ES-I3 (cell line): ENCODE measurements at regions not wholly inside any gene's neighbourhood (a gene's known extent, or its start where the extent isn't known, plus 50 kb on each side); places are given as distances from the start of the nearest gene placed in this dataset.

Experiments
- H3K36me3 ChIP-seq: 2 replicates; pipeline ENCODE4 v1.6.1; 2013; ENCODE audit warnings: mild to moderate bottlenecking, low read length, control low read depth, moderate library complexity; ENCODE audit not compliant: insufficient read depth
- H3K4me1 ChIP-seq: 2 replicates; pipeline ENCODE4 v1.6.1; 2013; ENCODE audit warnings: mild to moderate bottlenecking, control low read depth, low read length; ENCODE audit not compliant: insufficient read depth
- H3K9ac ChIP-seq: 2 replicates; pipeline ENCODE4 v1.6.1; 2013; ENCODE audit warnings: low read depth, mild to moderate bottlenecking, low read length, moderate library complexity
- H3K9me3 ChIP-seq: 2 replicates; pipeline ENCODE4 v1.6.1; 2013; ENCODE audit warnings: mild to moderate bottlenecking, low read length, moderate library complexity; ENCODE audit not compliant: control insufficient read depth, insufficient read depth

DNA sequence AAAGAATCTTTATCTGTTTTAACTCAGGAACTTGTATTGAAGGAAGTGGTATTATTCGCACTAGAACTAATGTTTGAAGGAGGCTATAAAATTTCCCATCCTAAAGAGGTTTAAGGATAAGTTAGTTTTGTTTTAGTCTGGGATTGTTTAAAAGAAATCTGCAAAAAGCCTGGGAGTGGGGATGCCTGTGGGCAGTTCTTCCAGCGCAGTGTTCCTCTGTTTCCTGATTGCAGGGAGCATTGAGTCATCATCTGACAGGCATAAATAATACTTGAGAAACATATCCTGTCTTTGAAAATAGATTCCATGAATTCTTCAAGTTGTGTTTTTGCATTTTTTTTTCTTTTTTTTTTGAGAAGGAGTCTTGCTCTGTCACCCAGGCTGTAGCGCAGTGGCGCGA, 350.8 kb upstream of the PTBP2 start:
- peaks cover 3% of the 10 kb centered on the region; the same call in 1 of the 2 replicates for H3K9me3 ChIP-seq
- no peak overlapping the region for H3K9ac ChIP-seq
- H3K36me3 ChIP-seq, result no peaks in the 10 kb centered on the region
- H3K4me1 ChIP-seq, result no peaks in the 10 kb centered on the region

DNA sequence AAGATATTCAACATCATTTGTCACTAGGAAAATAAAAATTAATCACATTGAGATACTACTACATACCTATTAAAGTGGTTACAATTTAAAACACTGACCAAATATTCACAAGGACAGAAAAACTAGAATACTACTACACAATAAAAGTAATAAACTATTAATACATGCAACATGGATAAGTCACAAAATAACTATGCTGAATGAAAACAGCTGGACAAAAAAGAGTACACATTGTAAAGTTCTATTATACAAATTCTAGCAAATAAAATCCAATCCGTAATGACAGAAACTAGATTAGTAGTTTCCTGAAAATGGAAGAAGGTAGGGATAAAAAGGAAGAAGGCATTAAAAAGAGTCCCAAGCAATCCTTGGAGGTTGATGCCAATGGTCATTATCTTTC, 348.7 kb upstream of the PTBP2 start:
- H3K36me3 ChIP-seq, result no peaks in the 10 kb centered on the region
- H3K4me1 ChIP-seq, result no peaks in the 10 kb centered on the region
- H3K9ac ChIP-seq, result no peak overlapping the region
- H3K9me3 ChIP-seq, result peaks cover 3% of the 10 kb centered on the region; the same call in 1 of the 2 replicates

DNA sequence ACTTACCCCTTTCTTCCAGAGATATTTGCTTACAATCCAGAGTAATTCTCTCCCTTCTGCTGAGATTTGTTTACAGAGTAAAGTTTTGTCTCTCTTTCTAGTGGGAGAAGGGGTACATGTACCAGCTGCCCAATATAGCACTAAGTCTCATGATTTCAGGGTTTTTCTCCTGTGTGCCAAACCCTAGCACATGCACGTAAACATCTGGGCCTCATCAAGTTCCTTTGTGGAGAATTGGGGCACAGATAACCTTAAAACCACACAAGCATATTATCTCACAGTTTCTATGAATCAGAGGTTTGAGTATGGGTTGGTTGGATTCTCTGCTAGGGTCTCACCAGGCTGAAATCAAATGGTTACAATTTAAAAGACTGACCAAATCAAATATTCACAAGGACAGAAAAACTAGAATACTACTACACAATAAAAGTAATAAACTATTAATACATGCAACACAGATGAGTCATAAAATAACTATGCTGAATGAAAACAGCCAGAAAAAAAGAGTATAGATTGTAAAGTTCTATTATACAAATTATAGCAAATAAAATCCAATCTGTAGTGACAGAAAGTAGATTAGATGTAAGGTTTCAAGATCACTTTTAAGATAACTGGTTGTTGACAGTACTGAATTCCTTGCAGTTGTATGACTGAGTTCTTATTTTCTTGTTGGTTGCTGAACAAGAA, 347.4 kb upstream of the PTBP2 start:
- Histone ChIP-seq H3K9me3 (peaks cover 3% of the 10 kb centered on the region; the same call in 1 of the 2 replicates), H3K9ac (no peak overlapping the region), H3K4me1 (no peaks in the 10 kb centered on the region), H3K36me3 (no peaks in the 10 kb centered on the region)

DNA sequence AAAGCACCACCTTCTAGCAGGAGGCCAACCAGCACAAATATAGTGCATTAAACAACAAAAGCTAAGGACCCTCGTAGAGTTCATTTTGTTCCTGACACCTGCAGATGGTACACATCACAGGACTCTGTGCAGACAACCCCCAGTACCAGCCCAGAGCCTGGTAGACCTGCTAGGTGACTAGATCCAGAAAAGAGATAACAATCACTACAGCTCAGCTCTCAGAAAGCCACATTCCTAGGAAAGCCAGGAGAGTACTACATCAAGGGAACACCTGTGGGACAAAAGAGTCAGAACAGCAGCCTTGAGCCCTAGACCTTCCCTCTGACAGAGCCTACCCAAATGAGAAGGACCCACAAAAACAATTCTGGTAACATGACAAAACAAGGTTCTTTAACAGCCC, 344.7 kb upstream of the PTBP2 start:
- no peak overlapping the region for H3K9ac ChIP-seq
- peaks cover 3% of the 10 kb centered on the region; the same call in 1 of the 2 replicates for H3K9me3 ChIP-seq
- H3K4me1 ChIP-seq, result no peaks in the 10 kb centered on the region
- H3K36me3 ChIP-seq, result no peaks in the 10 kb centered on the region

DNA sequence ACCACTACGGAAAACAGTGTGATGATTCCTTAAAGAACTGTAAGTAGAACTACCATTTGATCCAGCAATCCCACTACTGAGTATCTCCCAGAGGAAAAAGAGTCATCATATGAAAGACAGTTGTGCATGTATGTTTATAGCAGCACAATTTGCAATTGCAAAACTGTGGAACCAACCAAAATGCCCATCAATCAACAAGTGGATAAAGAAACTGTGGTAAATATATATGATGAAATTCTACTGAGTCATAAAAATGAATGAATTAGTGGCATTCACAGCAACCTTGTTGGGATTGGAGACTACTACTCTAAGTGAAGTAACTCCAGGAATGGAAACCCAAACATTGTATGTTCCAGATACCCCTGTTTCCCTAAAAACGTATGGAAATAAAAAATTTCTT, 337.0 kb upstream of the PTBP2 start:
- H3K9me3 ChIP-seq, result no peaks in the 10 kb centered on the region; the same call in 1 of the 2 replicates
- H3K9ac ChIP-seq, result no peak overlapping the region
- no peaks in the 10 kb centered on the region for H3K4me1 ChIP-seq
- H3K36me3 ChIP-seq, result no peaks in the 10 kb centered on the region

DNA sequence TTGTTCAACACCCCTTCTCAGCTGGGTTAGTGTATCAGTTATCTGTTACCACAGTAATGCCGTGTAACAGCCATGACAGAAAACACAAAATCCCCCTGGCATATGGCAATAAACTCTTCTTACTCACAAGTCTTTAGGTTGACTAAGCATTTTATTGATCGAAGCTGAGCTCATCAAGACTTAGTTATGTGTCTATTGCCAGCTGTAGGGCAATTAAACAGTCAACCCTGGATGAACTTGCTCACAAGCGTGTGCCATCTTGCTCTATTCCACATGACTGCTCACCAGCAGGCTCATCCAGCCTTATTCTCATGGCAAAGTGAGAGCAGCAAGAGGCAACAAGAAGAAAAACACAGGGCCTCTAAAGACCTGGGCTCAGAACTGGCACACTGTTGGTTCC, 333.8 kb upstream of the PTBP2 start:
- no peak overlapping the region for H3K9ac ChIP-seq
- no peaks in the 10 kb centered on the region for H3K4me1 ChIP-seq
- H3K36me3 ChIP-seq, result no peaks in the 10 kb centered on the region
- H3K9me3 ChIP-seq, result no peaks in the 10 kb centered on the region; the same call in 1 of the 2 replicates

DNA sequence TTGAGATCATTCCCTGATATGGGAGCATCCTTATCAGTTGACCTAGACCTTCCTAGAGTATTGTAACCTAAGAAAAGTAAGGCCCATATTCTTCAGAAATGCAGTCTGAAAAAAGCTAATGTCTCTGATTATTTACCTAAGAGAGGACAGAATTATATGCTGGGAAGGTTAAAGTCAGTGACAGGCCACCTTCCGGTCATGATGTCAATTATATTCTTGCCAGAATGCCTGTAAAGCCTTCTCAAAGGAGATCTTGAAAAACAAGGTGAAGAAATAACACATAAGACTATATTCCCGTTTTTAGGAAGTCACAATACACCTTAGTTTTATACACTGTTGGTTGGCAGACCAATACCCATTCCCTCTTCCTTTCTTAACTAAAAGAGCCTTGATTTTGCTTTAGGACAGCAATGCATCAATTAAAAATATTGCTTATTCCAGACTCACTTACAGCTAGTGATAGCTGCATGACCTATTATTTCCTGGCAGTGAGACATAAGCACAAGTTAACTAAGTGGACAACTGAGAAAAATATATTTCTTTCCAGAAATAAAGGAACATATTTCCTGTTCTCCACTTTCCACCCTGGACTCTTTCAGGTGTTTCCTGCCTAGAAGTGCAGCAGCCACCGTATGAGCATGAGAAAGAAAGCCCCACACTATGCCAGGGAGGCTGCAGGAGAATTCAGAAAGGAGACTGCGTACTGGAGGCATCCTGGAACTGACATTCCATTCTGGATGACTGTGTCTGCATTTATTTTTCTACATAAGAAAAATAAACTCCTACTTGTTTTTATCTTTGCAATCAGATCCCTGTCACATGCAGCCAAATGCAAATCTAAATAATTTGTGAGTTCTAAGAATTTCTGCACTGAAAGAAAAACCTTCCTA, 332.9 kb upstream of the PTBP2 start:
- H3K4me1 ChIP-seq, result no peaks in the 10 kb centered on the region
- H3K9me3 ChIP-seq, result no peaks in the 10 kb centered on the region
- H3K9ac ChIP-seq, result no peak overlapping the region
- H3K36me3 ChIP-seq, result no peaks in the 10 kb centered on the region

DNA sequence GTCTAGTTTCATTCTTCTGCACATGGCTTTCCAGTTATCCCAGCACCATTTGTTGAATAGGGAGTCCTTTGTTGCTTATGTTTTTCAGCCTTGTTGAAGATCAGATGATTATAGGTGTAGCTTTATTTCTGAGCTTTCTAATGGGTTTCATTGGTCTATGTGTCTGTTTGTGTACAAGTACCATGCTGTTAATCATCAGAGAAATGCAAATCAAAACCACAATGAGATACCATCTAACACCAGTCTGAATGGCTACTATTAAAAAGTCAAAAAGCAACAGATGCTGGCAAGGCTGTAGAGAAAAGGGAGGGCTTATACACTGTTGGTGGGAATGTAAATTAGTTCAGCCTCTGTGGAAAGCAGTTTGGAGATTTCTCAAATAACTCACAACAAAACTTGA, 321.5 kb upstream of the PTBP2 start:
- Histone ChIP-seq H3K9me3 (no peaks in the 10 kb centered on the region), H3K36me3 (no peaks in the 10 kb centered on the region), H3K4me1 (no peaks in the 10 kb centered on the region), H3K9ac (no peak overlapping the region)

DNA sequence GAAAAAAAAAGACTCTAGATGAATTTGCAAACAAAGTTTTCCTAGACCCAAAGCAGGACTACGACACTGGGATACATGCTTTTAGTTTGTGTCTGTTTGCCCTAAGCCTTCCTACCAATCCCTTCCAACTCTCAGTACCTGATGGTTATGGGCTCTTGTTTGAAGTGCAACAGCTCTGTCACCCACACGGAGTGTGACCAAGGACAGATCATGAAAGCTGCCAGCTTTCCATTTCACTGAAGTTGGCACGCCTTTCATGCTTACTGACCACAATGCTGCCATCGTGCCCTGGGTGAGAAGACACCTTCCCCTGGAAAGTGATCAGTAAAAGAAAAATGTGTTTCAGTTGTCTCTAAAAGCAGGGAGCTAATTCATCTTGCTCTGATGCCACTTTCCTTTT, 312.5 kb upstream of the PTBP2 start:
- Histone ChIP-seq H3K9ac (no peak overlapping the region), H3K36me3 (no peaks in the 10 kb centered on the region), H3K4me1 (no peaks in the 10 kb centered on the region), H3K9me3 (no peaks in the 10 kb centered on the region)

DNA sequence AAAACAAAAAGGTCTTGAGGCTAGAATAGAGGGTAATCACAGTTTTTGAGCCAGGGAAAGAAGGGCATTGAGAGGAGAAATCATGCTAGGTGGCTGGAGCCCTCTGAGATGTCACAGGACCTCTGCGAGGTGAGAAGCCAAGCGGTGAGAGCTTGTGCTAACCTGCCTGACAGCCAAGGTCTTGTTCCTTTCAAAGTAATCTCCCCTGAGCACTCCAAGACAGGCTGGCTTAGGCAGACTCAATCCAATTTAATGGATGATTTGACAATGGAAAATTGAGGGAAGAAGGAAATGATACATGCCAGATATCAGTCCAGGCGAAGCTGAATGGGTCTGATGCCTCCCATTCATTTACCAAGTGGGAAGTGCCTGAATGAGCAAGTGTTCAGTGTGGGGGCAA, 311.9 kb upstream of the PTBP2 start:
- Histone ChIP-seq H3K9me3 (no peaks in the 10 kb centered on the region), H3K9ac (no peak overlapping the region), H3K4me1 (no peaks in the 10 kb centered on the region), H3K36me3 (no peaks in the 10 kb centered on the region)

DNA sequence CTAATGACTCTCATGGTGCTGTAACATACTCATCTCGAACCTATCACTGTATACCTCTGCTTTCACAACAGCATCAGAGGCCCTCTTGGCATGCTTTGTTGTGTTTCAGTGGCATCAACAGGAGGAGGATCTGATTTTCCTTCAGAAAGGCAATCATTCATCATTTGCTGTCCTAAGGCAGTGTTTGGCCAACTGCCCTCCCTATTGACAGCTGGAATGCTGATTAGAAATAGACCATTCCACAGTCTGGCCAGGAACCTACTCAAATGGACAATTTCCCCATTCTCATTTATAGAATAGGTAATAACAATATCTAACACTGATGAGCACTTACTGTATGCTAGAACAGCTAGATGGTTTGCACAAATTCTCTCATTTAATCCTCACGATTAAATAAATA, 310.6 kb upstream of the PTBP2 start:
- Histone ChIP-seq H3K9ac (no peak overlapping the region), H3K9me3 (no peaks in the 10 kb centered on the region), H3K4me1 (no peaks in the 10 kb centered on the region), H3K36me3 (no peaks in the 10 kb centered on the region)

DNA sequence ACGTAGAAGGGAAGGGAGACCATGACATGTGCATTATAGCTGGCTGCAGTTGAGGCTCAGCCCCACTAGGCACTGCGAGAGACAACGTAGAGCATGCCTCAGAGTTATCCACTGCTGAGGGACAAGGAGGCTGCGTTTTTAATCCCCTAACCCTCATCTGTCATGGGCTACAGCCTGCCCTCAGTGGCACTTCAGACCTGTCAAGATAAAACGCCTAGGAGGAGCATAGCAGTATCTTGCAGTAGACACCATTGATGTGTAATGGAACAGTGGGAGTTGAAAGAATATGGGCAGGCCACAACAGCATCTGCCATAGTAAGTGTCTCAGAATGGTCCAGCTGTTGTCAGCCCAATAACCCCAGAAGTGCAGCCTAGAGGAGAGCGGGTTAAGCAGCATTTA, 307.0 kb upstream of the PTBP2 start:
- H3K9ac ChIP-seq, result no peak overlapping the region
- H3K36me3 ChIP-seq, result no peaks in the 10 kb centered on the region
- no peaks in the 10 kb centered on the region for H3K9me3 ChIP-seq
- no peaks in the 10 kb centered on the region for H3K4me1 ChIP-seq

DNA sequence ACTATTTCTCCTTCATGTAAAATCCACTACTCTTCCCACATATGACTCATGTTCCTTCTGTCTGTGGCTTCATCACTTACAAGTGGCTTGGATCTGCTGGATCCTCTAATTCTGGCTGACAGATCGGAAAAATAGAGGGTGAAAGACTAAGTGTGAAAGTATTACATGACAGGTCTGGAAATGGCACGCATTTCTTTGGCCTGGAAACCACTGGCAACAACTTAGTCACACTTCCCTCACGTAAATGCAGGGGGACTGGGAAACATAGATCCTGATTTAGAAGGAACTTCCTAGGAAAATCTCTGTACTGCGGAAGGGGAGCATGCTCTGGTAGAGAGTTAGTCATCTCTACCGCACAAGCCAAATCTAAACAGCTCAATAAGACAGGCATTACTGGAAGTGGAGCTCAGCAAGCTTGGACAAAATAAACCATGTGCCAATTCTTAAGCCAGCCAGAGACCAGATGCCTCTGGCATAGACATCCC, 305.4 kb upstream of the PTBP2 start:
- H3K36me3 ChIP-seq, result no peaks in the 10 kb centered on the region
- no peaks in the 10 kb centered on the region for H3K9me3 ChIP-seq
- H3K9ac ChIP-seq, result no peak overlapping the region
- H3K4me1 ChIP-seq, result no peaks in the 10 kb centered on the region

DNA sequence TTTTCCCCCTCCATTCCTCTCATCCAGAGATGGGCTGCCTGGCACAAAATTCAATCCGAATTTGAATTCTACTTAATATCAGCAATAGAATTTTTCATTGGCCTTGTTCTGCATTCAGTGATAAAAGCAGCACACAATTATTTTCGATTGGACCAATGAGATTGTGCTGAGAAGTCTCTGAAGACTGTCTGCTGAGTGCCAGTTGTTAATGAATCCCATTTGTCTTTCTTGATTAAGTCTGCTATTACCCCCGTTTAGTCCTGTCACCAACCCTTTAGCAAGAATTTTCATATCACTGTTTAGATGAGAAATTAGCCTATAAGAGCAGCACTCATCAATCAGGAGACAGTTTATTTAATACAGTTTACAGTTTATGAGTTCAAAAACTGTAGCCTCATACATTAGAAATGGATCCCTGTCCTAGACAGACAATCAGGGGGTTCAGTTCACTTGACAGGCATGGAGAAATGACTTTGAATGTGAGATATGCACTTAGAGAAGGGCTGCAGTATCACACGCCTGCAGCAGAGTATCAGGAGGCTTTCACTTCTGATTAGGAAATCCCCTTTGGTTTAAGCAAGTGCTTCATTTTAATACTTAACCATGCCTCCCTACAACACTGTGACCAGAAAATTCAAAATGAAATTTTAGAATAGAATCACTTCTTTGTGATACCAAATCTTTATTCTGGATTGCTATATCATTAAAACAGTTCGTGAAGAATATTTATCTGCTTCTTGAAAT, 304.7 kb upstream of the PTBP2 start:
- Histone ChIP-seq H3K9ac (no peak overlapping the region), H3K36me3 (no peaks in the 10 kb centered on the region), H3K9me3 (no peaks in the 10 kb centered on the region), H3K4me1 (no peaks in the 10 kb centered on the region)
